H1 (cell line): ENCODE measurements at regions not wholly inside any gene's neighbourhood (a gene's known extent, or its start where the extent isn't known, plus 50 kb on each side); places are given as distances from the start of the nearest gene placed in this dataset.

Experiments used
- CTCF ChIA-PET: fragments of 300-600 bp; sonication (Branson Sonifier 250); formaldehyde crosslinking; loops from one replicate; lab custom pipeline; 2021; ENCODE audit not compliant: partially characterized antibody; lab: Charles Lee
- POLR2A ChIA-PET: fragments of 300-600 bp; sonication (Branson Sonifier 250); formaldehyde crosslinking; loops from one replicate; lab custom pipeline; 2021; ENCODE audit warnings: inconsistent platforms; ENCODE audit not compliant: partially characterized antibody; lab: Charles Lee
- DNase-seq, 2 experiments: peaks; one replicate each; pipeline versions ENCODE4 v3.0.0 to v3.0.0-alpha.2; 2010 to 2022; ENCODE audit warnings: low spot score in 2 of 2, low read depth in 1 of 2, mixed read lengths in 1 of 2
- FAIRE-seq: peaks from 2 replicates; lab custom pipeline; 2011; peaks lifted over from hg19 to GRCh38; lab: Jason Lieb, UNC
- H2AFZ ChIP-seq: 2 replicates; pipeline ENCODE4 v1.8.1; 2012; ENCODE audit warnings: low read length, inconsistent platforms
- H2AK5ac ChIP-seq: 2 replicates; pipeline ENCODE4 v1.6.1; 2013; ENCODE audit warnings: low read depth, low read length
- H2BK120ac ChIP-seq: replicated peaks from 2 replicates; pipeline ENCODE3; 2013; ENCODE audit warnings: low read depth, low read length, inconsistent platforms
- H2BK12ac ChIP-seq: 2 replicates; pipeline ENCODE4 v1.6.1; 2013; ENCODE audit warnings: low read depth, low read length
- H2BK15ac ChIP-seq: 2 replicates; pipeline ENCODE4 v1.6.1; 2013; ENCODE audit warnings: low read length
- H2BK20ac ChIP-seq: 2 replicates; pipeline ENCODE4 v1.6.1; 2013; ENCODE audit warnings: low read length
- H2BK5ac ChIP-seq: 2 replicates; pipeline ENCODE4 v1.6.1; 2013; ENCODE audit warnings: low read depth, low read length
- H3K14ac ChIP-seq: 2 replicates; pipeline ENCODE4 v1.6.1; 2013; ENCODE audit warnings: inconsistent platforms; ENCODE audit not compliant: insufficient read length
- H3K18ac ChIP-seq: 2 replicates; pipeline ENCODE4 v1.6.1; 2013; ENCODE audit warnings: low read length; ENCODE audit errors: extremely low read depth
- H3K23ac ChIP-seq: 2 replicates; pipeline ENCODE4 v1.6.1; 2013; ENCODE audit warnings: inconsistent platforms; ENCODE audit not compliant: insufficient read length
- H3K23me2 ChIP-seq: 2 replicates; pipeline ENCODE4 v1.6.1; 2013; ENCODE audit warnings: low read depth, low read length
- H3K27ac ChIP-seq: 2 replicates; pipeline ENCODE4 v1.6.1; 2011; ENCODE audit warnings: low read depth, low read length, inconsistent platforms
- H3K27me3 ChIP-seq, 4 experiments: replicated peaks in 1 of 4; 1 replicate in 1 of 4; 2 replicates in 3 of 4; pipeline versions ENCODE4 v1.6.1 to v1.8.1; 2011 to 2013; ENCODE audit warnings: low read length in 3 of 4, mild to moderate bottlenecking in 3 of 4, inconsistent platforms in 2 of 4, mixed read lengths in 2 of 4, moderate library complexity in 1 of 4; ENCODE audit not compliant: control insufficient read depth in 3 of 4, insufficient read depth in 3 of 4; ENCODE audit errors: extremely low read depth in 1 of 4
- H3K36me3 ChIP-seq, 4 experiments: 2 replicates each; pipeline versions ENCODE4 v1.6.1 to v1.8.1; 2011 to 2013; ENCODE audit warnings: mild to moderate bottlenecking in 4 of 4, low read length in 3 of 4, moderate library complexity in 2 of 4, control low read depth in 1 of 4, inconsistent platforms in 1 of 4; ENCODE audit not compliant: insufficient read depth in 4 of 4, control insufficient read depth in 2 of 4
- H3K4ac ChIP-seq: replicated peaks from 2 replicates; pipeline ENCODE3; 2013; ENCODE audit warnings: low read length, low read depth, mixed read lengths, inconsistent platforms; ENCODE audit not compliant: insufficient read length
- H3K4me1 ChIP-seq, 4 experiments: replicated peaks in 1 of 4; 1 replicate in 1 of 4; 2 replicates in 3 of 4; pipeline versions ENCODE4 v1.6.1 to v1.8.1; 2011 to 2013; ENCODE audit warnings: low read length in 3 of 4, inconsistent platforms in 2 of 4, mixed read lengths in 1 of 4; ENCODE audit not compliant: insufficient read depth in 4 of 4, control insufficient read depth in 3 of 4
- H3K4me2 ChIP-seq, 2 experiments: 2 replicates each; pipeline versions ENCODE4 v1.6.1 to v1.8.1; 2011 to 2013; ENCODE audit warnings: low read depth in 2 of 2, low read length in 2 of 2, control low read depth in 1 of 2, inconsistent platforms in 1 of 2, mild to moderate bottlenecking in 1 of 2; ENCODE audit not compliant: insufficient read depth in 1 of 2
- H3K4me3 ChIP-seq, 4 experiments: fragments of 200-600, 300-600 bp in 1 of 4; sonication (generic), shearing (Covaris generic), sonication (Bioruptor Twin) in 1 of 4; 2 replicates each; pipeline versions ENCODE4 v1.5.1 to v1.8.1; 2011 to 2016; ENCODE audit warnings: low read length in 4 of 4, low read depth in 3 of 4, control low read depth in 2 of 4, inconsistent platforms in 2 of 4, mild to moderate bottlenecking in 2 of 4, mixed read lengths in 1 of 4, moderate library complexity in 1 of 4; ENCODE audit not compliant: insufficient read depth in 2 of 4; ENCODE audit errors: extremely low read depth in 1 of 4
- H3K56ac ChIP-seq: replicated peaks from 2 replicates; pipeline ENCODE3; 2013; ENCODE audit warnings: low read depth, mild to moderate bottlenecking, mixed read lengths, low read length, inconsistent platforms; ENCODE audit not compliant: insufficient read length
- H3K79me1 ChIP-seq: 2 replicates; pipeline ENCODE4 v1.6.1; 2013; ENCODE audit warnings: low read depth, low read length, control low read depth
- H3K79me2 ChIP-seq, 2 experiments: 2 replicates each; pipeline versions ENCODE4 v1.6.1 to v1.8.1; 2012 to 2013; ENCODE audit warnings: low read length in 2 of 2, mild to moderate bottlenecking in 2 of 2, inconsistent platforms in 1 of 2; ENCODE audit not compliant: insufficient read depth in 2 of 2, control insufficient read depth in 1 of 2
- H3K9ac ChIP-seq, 4 experiments: replicated peaks in 1 of 4; 1 replicate in 1 of 4; 2 replicates in 3 of 4; pipeline versions ENCODE4 v1.6.1 to v1.8.1; 2011 to 2013; ENCODE audit warnings: low read depth in 3 of 4, low read length in 3 of 4, control low read depth in 2 of 4, mild to moderate bottlenecking in 2 of 4, moderate library complexity in 2 of 4, inconsistent platforms in 1 of 4; ENCODE audit errors: extremely low read depth in 1 of 4
- H3K9me3 ChIP-seq, 2 experiments: 2 replicates each; pipeline versions ENCODE4 v1.6.1 to v1.8.1; 2012 to 2013; ENCODE audit warnings: mild to moderate bottlenecking in 2 of 2, moderate library complexity in 2 of 2, control low read depth in 1 of 2, inconsistent platforms in 1 of 2, low read depth in 1 of 2, low read length in 1 of 2, mixed read lengths in 1 of 2; ENCODE audit not compliant: insufficient read depth in 2 of 2
- H4K20me1 ChIP-seq, 2 experiments: replicated peaks in 1 of 2; 2 replicates each; pipeline versions ENCODE3 to v1.8.1; 2011 to 2013; ENCODE audit warnings: inconsistent platforms in 2 of 2, low read length in 2 of 2, mild to moderate bottlenecking in 1 of 2; ENCODE audit not compliant: insufficient read depth in 2 of 2, control insufficient read depth in 1 of 2
- H4K5ac ChIP-seq: 2 replicates; pipeline ENCODE4 v1.6.1; 2013; ENCODE audit warnings: low read length, low read depth, mixed read lengths, inconsistent platforms; ENCODE audit not compliant: insufficient read length
- H4K8ac ChIP-seq: 2 replicates; pipeline ENCODE4 v1.8.0; 2013; ENCODE audit warnings: mild to moderate bottlenecking, moderate library complexity, low read length, inconsistent platforms; ENCODE audit not compliant: insufficient read depth; ENCODE audit errors: extremely low read depth
- H4K91ac ChIP-seq: replicated peaks from 2 replicates; pipeline ENCODE3; 2013; ENCODE audit warnings: low read length, mixed read lengths, inconsistent platforms; ENCODE audit not compliant: insufficient read length
- BCL11A ChIP-seq, 2 experiments: IDR thresholded peaks; one replicate each; pipeline ENCODE4 v1.6.1; 2011; ENCODE audit warnings: low read depth in 2 of 2, low read length in 2 of 2, mild to moderate bottlenecking in 2 of 2
- SP1 ChIP-seq: IDR thresholded peaks from 2 replicates; pipeline ENCODE4 v1.6.1; 2011; ENCODE audit warnings: low read depth, low read length
- WGBS, 2 experiments: shearing (Covaris generic) in 1 of 2; methylation state at CpG; one replicate each; pipeline versions ENCODE4 v1.1.6 to v1.1.7; 2013 to 2015; ENCODE audit warnings: low lambda C conversion rate in 2 of 2, mixed read lengths in 2 of 2, inconsistent platforms in 1 of 2, low coverage in 1 of 2, missing lambda C conversion rate in 1 of 2; ENCODE audit not compliant: insufficient replicate concordance in 2 of 2, insufficient coverage in 1 of 2, insufficient read length in 1 of 2; ENCODE audit errors: extremely low coverage in 1 of 2, missing lambda C conversion rate in 1 of 2; 5-methylcytosine and 5-hydroxymethylcytosine counted together
- TF ChIP-seq, protein P1 (sequence below): IDR thresholded peaks from 2 replicates; pipeline ENCODE4 v1.6.1; 2011; ENCODE audit warnings: low read length, improper control_type of control experiment

DNA sequence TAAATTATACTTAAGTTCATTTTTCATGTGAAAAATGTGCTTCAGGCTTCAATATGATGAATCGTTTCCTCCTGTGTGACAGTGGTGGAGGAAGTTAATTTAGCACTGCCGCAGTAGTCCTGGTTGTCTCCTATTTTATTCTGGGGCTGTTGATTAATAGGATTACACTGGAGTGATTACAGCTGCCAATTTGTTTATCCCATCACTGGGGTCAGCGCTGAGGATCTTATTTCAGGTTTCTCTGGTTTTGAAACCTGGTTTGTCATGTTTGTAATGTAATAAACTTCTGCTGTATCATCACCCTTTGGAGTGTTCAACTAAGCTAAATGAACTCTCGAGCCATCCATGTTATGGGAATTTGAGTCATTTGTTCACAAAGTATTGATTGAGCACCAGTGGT lies 241.7 kb upstream of the KCNN2 start:
- WGBS, 2 experiments, result 91% methylated on average over 4 of the region's 4 CpGs; no CpG with 5 or more reads in 1 of the 2 experiments
- no peak overlapping the region for H3K56ac ChIP-seq
- no peak overlapping the region for H3K14ac ChIP-seq
- no peak overlapping the region for H2BK12ac ChIP-seq
- no peaks in the 10 kb centered on the region for H3K4me1 ChIP-seq
- TF ChIP-seq SP1, result no peak
- TF ChIP-seq, protein P1, sequence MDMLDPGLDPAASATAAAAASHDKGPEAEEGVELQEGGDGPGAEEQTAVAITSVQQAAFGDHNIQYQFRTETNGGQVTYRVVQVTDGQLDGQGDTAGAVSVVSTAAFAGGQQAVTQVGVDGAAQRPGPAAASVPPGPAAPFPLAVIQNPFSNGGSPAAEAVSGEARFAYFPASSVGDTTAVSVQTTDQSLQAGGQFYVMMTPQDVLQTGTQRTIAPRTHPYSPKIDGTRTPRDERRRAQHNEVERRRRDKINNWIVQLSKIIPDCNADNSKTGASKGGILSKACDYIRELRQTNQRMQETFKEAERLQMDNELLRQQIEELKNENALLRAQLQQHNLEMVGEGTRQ, result no peak
- no peak for TF ChIP-seq BCL11A (IDR thresholded peaks at IDR 0.05; ENCODE audit: low read depth in 2 of 2, low read length in 2 of 2)
- H3K18ac ChIP-seq, result no peak overlapping the region
- H3K4me3 ChIP-seq, result no peak overlapping the region
- CTCF ChIA-PET, result interaction anchor here (0.6 to 1.3 kb wide), 3 partner anchors 14 to 314 kb away, joined by 3 to 4 read pairs (median 4); no protein-coding TSS in a partner anchor
- H2AFZ ChIP-seq, result no peak overlapping the region
- no peaks in the 10 kb centered on the region for H4K20me1 ChIP-seq
- no peaks in the 10 kb centered on the region for H3K79me2 ChIP-seq
- no peak overlapping the region for H2AK5ac ChIP-seq
- no peak overlapping the region for H3K27ac ChIP-seq
- H3K9me3 ChIP-seq, result no peaks in the 10 kb centered on the region
- no peak overlapping the region for H4K91ac ChIP-seq
- H3K36me3 ChIP-seq, result no peaks in the 10 kb centered on the region
- FAIRE-seq (no peak), DNase-seq (no peak)
- H3K9ac ChIP-seq, result no peak overlapping the region
- no peak overlapping the region for H2BK20ac ChIP-seq
- no peak overlapping the region for H3K23ac ChIP-seq
- H3K4ac ChIP-seq, result no peak overlapping the region
- POLR2A ChIA-PET, result no interaction called here
- no peak overlapping the region for H2BK120ac ChIP-seq
- no peaks in the 10 kb centered on the region for H3K27me3 ChIP-seq
- H3K23me2 ChIP-seq, result no peaks in the 10 kb centered on the region
- no peaks in the 10 kb centered on the region for H3K79me1 ChIP-seq
- H4K8ac ChIP-seq, result no peak overlapping the region
- H2BK5ac ChIP-seq, result no peak overlapping the region
- H3K4me2 ChIP-seq, result no peak overlapping the region
- no peak overlapping the region for H2BK15ac ChIP-seq
- no peak overlapping the region for H4K5ac ChIP-seq
